ENCODE measurements at regions not wholly inside any gene's neighbourhood (a gene's known extent, or its start where the extent isn't known, plus 50 kb on each side); places are given as distances from the start of the nearest gene placed in this dataset.

DNA sequence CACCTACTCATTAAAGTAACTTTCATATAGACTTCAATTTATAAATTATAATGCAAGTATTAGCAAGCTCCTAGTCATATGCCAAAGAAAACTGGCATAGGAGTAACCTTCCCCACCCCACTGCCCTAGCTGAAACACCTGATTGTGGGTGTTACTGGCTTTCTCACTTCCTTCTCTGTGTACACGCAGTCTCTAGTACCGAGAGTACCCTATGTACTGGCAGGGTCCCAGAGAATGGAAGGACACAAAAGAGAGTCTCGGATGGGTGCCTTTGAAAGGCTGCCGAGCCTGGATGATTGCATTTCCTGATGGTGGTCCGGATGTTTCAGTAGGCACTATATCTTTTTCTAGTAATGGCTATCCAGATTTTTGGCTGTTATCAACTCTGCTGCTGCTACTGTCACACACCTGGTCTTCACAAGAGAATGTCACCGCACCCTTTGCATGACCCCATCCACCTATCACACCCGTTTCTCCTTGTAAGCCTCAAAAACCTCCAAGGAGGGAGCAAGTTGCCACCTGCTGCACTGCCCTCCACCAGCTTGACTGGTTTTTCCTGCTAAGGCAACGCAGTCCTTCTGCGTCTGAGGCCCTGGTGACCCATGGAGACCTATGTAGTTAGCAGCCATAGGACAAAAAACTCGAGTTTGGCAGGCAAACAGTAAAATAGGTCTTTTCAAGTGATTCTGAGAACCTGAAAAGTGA lies 53.8 kb upstream of the CLINT1 start:
- Histone ChIP-seq H3K27me3 (ENCODE audit: low read depth) (no peaks in the 10 kb centered on the region), H3K9me3 (replicated peaks) (no peaks in the 10 kb centered on the region), H3K4me3 (no peak overlapping the region), H3K36me3 (no peaks in the 10 kb centered on the region), H3K27ac (replicated peaks) (no peak overlapping the region), H3K4me1 (peaks cover 46% of the 10 kb centered on the region)
- TF ChIP-seq, protein P1, sequence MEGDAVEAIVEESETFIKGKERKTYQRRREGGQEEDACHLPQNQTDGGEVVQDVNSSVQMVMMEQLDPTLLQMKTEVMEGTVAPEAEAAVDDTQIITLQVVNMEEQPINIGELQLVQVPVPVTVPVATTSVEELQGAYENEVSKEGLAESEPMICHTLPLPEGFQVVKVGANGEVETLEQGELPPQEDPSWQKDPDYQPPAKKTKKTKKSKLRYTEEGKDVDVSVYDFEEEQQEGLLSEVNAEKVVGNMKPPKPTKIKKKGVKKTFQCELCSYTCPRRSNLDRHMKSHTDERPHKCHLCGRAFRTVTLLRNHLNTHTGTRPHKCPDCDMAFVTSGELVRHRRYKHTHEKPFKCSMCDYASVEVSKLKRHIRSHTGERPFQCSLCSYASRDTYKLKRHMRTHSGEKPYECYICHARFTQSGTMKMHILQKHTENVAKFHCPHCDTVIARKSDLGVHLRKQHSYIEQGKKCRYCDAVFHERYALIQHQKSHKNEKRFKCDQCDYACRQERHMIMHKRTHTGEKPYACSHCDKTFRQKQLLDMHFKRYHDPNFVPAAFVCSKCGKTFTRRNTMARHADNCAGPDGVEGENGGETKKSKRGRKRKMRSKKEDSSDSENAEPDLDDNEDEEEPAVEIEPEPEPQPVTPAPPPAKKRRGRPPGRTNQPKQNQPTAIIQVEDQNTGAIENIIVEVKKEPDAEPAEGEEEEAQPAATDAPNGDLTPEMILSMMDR (IDR thresholded peaks at IDR 0.05; ENCODE audit: borderline replicate concordance), result no peak
- DNase-seq, result no peak
- intact Hi-C loops (cut with micrococcal nuclease), result no loop called here

DNA sequence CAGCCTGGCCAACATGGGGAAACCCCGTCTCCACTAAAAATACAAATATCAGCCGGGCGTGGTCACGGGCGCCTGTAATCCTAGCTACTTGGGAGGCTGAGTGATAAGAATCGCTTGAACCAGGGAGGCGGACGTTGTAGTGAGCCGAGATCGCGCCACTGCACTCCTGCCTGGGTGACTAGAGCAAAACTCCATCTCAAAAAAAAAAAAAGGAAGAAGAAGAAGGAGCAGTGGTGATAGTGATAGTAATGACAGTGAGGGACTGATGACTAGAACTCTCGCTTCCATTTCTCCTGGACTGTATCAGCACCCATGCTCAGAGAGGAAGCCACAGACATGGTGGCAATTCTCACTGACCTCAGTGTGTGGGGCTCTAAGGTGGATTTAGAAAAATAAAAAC lies 52.6 kb upstream of the CLINT1 start:
- intact Hi-C loops (cut with micrococcal nuclease), result no loop called here
- Histone ChIP-seq H3K4me3 (no peak overlapping the region), H3K4me1 (peaks cover 35% of the 10 kb centered on the region), H3K9me3 (replicated peaks) (no peaks in the 10 kb centered on the region), H3K36me3 (no peaks in the 10 kb centered on the region), H3K27ac (replicated peaks) (no peak overlapping the region), H3K27me3 (ENCODE audit: low read depth) (no peaks in the 10 kb centered on the region)
- DNase-seq, result no peak
- TF ChIP-seq, protein P1 (IDR thresholded peaks at IDR 0.05; ENCODE audit: borderline replicate concordance), result no peak

Data from left ventricle myocardium inferior (tissue), 1 donor.